Neutrophil (primary cell): ENCODE measurements at regions not wholly inside any gene's neighbourhood (a gene's known extent, or its start where the extent isn't known, plus 50 kb on each side); places are given as distances from the start of the nearest gene placed in this dataset.

Source experiments
- H3K27ac ChIP-seq: fragments of 200-600 bp; sonication (generic); 2 replicates; pipeline ENCODE4 v1.5.1; 2016; ENCODE audit warnings: mild to moderate bottlenecking, moderate library complexity
- H3K27me3 ChIP-seq: fragments of 200-600 bp; sonication (generic); 2 replicates; pipeline ENCODE4 v1.6.0; 2016; ENCODE audit warnings: mild to moderate bottlenecking
- H3K36me3 ChIP-seq: fragments of 200-600 bp; sonication (generic); 2 replicates; pipeline ENCODE4 v1.5.1; 2017
- H3K4me1 ChIP-seq, 2 experiments: fragments of 200-600 bp in 1 of 2; sonication (generic) in 1 of 2; 1 replicate in 1 of 2; 2 replicates in 1 of 2; pipeline versions ENCODE4 v1.5.1 to v1.6.1; 2013 to 2016; ENCODE audit warnings: low read depth in 1 of 2, low read length in 1 of 2, mild to moderate bottlenecking in 1 of 2, moderate library complexity in 1 of 2; ENCODE audit not compliant: control insufficient read depth in 1 of 2, insufficient read depth in 1 of 2
- H3K4me3 ChIP-seq, 2 experiments: fragments of 200-600 bp in 1 of 2; sonication (generic) in 1 of 2; 1 replicate in 1 of 2; 2 replicates in 1 of 2; pipeline ENCODE4 v1.5.1; 2013 to 2016; ENCODE audit warnings: low read depth in 1 of 2, low read length in 1 of 2, mild to moderate bottlenecking in 1 of 2, moderate library complexity in 1 of 2
- H3K9me3 ChIP-seq: fragments of 200-600 bp; sonication (generic); 2 replicates; pipeline ENCODE4 v1.5.1; 2016
- CTCF ChIP-seq: fragments of 200-600 bp; sonication (generic); IDR thresholded peaks from 2 replicates; pipeline ENCODE4 v1.5.1; 2016; ENCODE audit warnings: antibody characterized with exemption

GRCh38 chr3:40915346-40915865 lies 283.9 kb upstream of the CTNNB1 start:
- H3K27me3 ChIP-seq = no peaks in the 10 kb centered on the region
- no peak overlapping the region for H3K4me3 ChIP-seq
- no peak overlapping the region for H3K27ac ChIP-seq
- no peak for TF ChIP-seq CTCF
- H3K36me3 ChIP-seq = no peaks in the 10 kb centered on the region
- no peaks in the 10 kb centered on the region for H3K9me3 ChIP-seq
- H3K4me1 ChIP-seq = no peaks in the 10 kb centered on the region

GRCh38 chr3:40920041-40920440 lies 279.3 kb upstream of the CTNNB1 start:
- no peak overlapping the region for H3K27ac ChIP-seq

GRCh38 chr3:40921251-40921650 lies 278.1 kb upstream of the CTNNB1 start:
- Histone ChIP-seq H3K9me3 (no peaks in the 10 kb centered on the region), H3K4me1 (no peaks in the 10 kb centered on the region), H3K27me3 (no peaks in the 10 kb centered on the region), H3K36me3 (no peaks in the 10 kb centered on the region), H3K4me3 (no peak overlapping the region), H3K27ac (no peak overlapping the region)
- no peak for TF ChIP-seq CTCF

More at GRCh38 chr3:40920041-40920440, 279.3 kb upstream of the CTNNB1 start:
- no peak for TF ChIP-seq CTCF
- H3K4me3 ChIP-seq = no peak overlapping the region
- no peaks in the 10 kb centered on the region for H3K4me1 ChIP-seq
- H3K9me3 ChIP-seq = no peaks in the 10 kb centered on the region
- no peaks in the 10 kb centered on the region for H3K27me3 ChIP-seq
- no peaks in the 10 kb centered on the region for H3K36me3 ChIP-seq

- Histone ChIP-seq H3K36me3 (no peaks in the 10 kb centered on the region), H3K27me3 (no peaks in the 10 kb centered on the region), H3K4me3 (no peak overlapping the region), H3K4me1 (no peaks in the 10 kb centered on the region), H3K27ac (no peak overlapping the region), H3K9me3 (no peaks in the 10 kb centered on the region)
- TF ChIP-seq CTCF = no peak
Measured at GRCh38 chr3:40923143-40923542, 276.2 kb upstream of the CTNNB1 start.

- H3K36me3 ChIP-seq = no peaks in the 10 kb centered on the region
- TF ChIP-seq CTCF = no peak
- no peaks in the 10 kb centered on the region for H3K27me3 ChIP-seq
- no peaks in the 10 kb centered on the region for H3K9me3 ChIP-seq
- H3K4me1 ChIP-seq = no peaks in the 10 kb centered on the region
- H3K4me3 ChIP-seq = no peak overlapping the region
- H3K27ac ChIP-seq = no peak overlapping the region
Measured at GRCh38 chr3:40923651-40924050, 275.7 kb upstream of the CTNNB1 start.
